IgD-negative memory B cell (primary cell): ENCODE measurements at regions not wholly inside any gene's neighbourhood (a gene's known extent, or its start where the extent isn't known, plus 50 kb on each side); places are given as distances from the start of the nearest gene placed in this dataset.
"Not testable (repeated sequence)": the region's sequence is repeated elsewhere in the genome, so short reads cannot be mapped to it uniquely, and the experiment has no call there.

Experiments used
- H3K27ac Mint-ChIP-seq, 3 donors: one replicate each; pipeline ENCODE4 v1.8.0; 2020 to 2022; ENCODE audit warnings: mild to moderate bottlenecking in 3 of 3, mixed read lengths in 3 of 3, moderate library complexity in 1 of 3
- H3K27me3 Mint-ChIP-seq: one replicate; pipeline ENCODE4 v1.8.0; 2021; ENCODE audit warnings: mixed read lengths
- H3K36me3 Mint-ChIP-seq: one replicate; pipeline ENCODE4 v1.8.0; 2020; ENCODE audit warnings: mild to moderate bottlenecking, mixed read lengths
- H3K4me1 Mint-ChIP-seq, 3 donors: one replicate each; pipeline ENCODE4 v1.8.0; 2020 to 2022; ENCODE audit warnings: mixed read lengths in 3 of 3, mild to moderate bottlenecking in 1 of 3
- H3K4me3 Mint-ChIP-seq, 4 donors: one replicate each; pipeline ENCODE4 v1.8.0; 2020 to 2022; ENCODE audit warnings: mild to moderate bottlenecking in 4 of 4, mixed read lengths in 4 of 4, moderate library complexity in 3 of 4
- H3K9me3 Mint-ChIP-seq, 3 donors: one replicate each; pipeline ENCODE4 v1.8.0; 2020 to 2021; ENCODE audit warnings: mixed read lengths in 3 of 3, mild to moderate bottlenecking in 1 of 3

DNA sequence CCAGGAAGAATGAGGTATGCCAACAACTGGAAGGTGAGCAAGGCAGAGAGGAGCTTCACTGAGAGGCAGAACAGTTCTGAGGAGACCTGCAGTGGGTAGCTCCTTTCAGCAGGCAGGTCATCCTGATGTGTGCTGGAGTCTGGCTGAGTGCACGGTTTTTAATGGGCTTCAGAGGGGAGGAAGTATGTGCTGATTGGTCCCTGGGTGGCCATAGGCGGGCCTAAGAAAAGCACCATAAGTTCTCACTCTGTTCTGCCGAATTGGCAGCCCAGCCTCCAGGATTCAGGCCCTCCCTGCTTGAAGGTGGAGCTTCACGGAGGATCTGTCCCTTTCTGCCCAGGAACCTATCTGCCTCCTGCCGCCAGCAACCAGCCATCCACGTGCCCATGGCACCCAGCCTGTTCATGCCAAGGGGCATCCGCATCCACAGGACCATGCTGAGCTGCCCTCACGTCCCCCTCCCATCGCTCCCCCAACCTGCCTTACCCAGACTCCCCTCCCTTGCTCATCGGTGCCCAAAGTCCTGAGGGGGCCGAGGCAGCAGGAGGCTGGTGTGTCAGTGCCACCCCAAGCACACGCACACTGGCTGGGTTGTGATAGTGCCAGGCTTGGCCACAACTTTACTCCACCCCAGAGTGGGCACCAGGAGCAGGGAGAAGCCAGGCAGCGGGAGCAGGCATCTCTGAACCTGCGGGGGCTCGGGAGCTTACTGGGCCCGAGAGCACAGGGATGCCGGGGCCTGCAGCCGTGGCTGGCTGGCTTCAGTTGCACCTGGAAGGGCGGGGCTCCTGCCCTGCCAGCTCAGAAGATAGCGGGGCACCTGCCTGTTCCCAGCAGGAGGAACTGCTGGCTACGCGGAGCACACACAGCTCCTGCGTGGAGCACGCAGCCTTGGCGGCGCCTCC is 608.4 kb upstream of the FOXG1 start:
- Mint-ChIP-seq H3K27me3 (no peaks in the 10 kb centered on the region), H3K27ac (no peak overlapping the region), H3K4me3 (no peak overlapping the region), H3K36me3 (no peaks in the 10 kb centered on the region), H3K9me3 (peaks cover 0 to 11% (median 0%) of the 10 kb centered on the region in 3 donors), H3K4me1 (no peaks in the 10 kb centered on the region)

DNA sequence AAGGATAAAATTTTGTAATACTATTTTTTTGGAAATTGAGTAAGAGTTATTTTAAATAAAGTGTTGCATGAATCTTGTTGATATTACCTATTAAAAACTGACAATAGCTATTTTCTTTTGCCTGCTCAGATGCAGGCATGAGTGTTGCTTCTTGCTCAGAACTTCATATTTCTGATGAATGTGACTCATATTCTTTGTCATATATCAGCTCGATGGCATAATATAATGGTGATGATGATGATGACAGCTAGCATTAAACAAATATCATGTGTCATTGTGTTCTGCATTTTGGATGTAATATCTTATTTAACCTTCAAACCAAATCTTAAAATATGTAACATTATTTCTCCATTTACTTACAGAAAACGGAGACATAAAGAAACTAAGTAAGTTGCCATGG is 605.5 kb upstream of the FOXG1 start:
- peaks cover 0 to 11% (median 0%) of the 10 kb centered on the region in 3 donors for H3K9me3 Mint-ChIP-seq
- no peak overlapping the region for H3K4me3 Mint-ChIP-seq
- H3K36me3 Mint-ChIP-seq = no peaks in the 10 kb centered on the region
- no peaks in the 10 kb centered on the region for H3K4me1 Mint-ChIP-seq
- H3K27me3 Mint-ChIP-seq = no peaks in the 10 kb centered on the region
- H3K27ac Mint-ChIP-seq = no peak overlapping the region

DNA sequence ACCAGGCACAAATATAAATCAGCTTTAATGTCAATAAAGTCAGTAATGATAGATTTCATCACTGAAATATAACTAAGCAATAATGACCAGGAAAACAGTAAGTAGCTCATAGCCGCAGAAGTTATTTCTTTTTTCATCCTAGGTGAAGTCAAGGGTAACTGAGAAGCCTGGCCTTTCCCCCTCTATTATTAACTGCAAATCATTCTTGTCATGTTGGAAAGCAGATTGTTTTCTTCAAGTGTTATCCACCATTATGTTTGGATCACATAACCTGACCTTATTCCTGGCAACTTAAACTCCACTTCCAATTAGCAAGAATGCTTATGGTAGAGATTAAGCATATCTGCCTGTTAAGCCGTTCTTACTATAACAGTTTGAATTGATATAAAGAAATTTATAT is 603.4 kb upstream of the FOXG1 start:
- Mint-ChIP-seq H3K36me3 (no peaks in the 10 kb centered on the region), H3K4me1 (no peaks in the 10 kb centered on the region), H3K9me3 (peaks cover 0 to 11% (median 0%) of the 10 kb centered on the region in 3 donors), H3K27me3 (no peaks in the 10 kb centered on the region), H3K4me3 (no peak overlapping the region), H3K27ac (no peak overlapping the region)

- peaks cover 0 to 11% (median 0%) of the 10 kb centered on the region in 3 donors for H3K9me3 Mint-ChIP-seq
- H3K27ac Mint-ChIP-seq = no peak overlapping the region
- no peak overlapping the region for H3K4me3 Mint-ChIP-seq
- H3K4me1 Mint-ChIP-seq = no peaks in the 10 kb centered on the region
- H3K36me3 Mint-ChIP-seq = no peaks in the 10 kb centered on the region
- no peaks in the 10 kb centered on the region for H3K27me3 Mint-ChIP-seq
Observed at GRCh38 chr14:28163897-28164296, 602.7 kb upstream of the FOXG1 start.

DNA sequence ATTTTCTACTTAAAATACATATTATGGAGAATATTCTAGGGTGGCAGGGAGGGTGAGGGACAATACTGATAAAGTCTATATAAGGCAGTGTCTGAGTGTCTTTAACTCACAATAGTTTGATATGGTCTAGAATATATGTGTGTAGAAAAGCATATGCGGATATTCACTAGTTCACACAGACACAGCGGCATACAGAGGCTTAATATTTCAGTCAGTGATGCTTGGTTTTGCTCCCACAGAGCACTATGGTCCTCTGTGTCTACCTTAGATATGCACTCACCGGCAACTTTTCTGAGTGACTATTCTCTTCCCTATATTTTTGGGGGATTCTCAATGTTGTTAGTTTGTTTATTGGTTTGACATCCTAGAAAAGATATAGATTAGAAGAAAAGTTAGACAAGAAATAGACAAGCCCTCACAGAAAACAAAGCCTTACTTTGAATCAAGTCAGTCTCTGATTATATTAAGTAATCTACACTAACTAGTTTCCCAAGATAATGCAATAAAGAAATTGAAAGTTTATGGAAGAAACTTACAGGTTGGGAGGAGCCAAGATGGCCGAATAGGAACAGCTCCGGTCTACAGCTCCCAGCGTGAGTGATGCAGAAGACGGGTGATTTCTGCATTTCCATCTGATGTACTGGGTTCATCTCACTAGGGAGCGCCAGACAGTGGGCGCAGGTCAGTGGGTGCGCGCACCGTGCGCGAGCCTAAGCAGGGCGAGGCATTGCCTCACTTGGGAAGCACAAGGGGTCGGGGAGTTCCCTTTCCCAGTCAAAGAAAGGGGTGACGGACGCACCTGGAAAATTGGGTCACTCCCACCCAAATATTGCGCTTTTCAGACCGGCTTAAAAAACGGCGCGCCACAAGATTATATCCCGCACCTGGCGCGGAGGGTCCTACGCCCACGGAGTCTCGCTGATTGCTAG is 578.4 kb upstream of the FOXG1 start:
- not testable (repeated sequence) for H3K4me1 Mint-ChIP-seq, H3K4me3 Mint-ChIP-seq, H3K36me3 Mint-ChIP-seq, H3K27ac Mint-ChIP-seq, H3K27me3 Mint-ChIP-seq, H3K9me3 Mint-ChIP-seq

GRCh38 chr14:28196878-28197277 is 569.7 kb upstream of the FOXG1 start:
- no peak overlapping the region for H3K27ac Mint-ChIP-seq
- H3K27me3 Mint-ChIP-seq = no peaks in the 10 kb centered on the region
- peaks cover 0 to 9% (median 0%) of the 10 kb centered on the region in 3 donors for H3K9me3 Mint-ChIP-seq
- H3K4me3 Mint-ChIP-seq = no peak overlapping the region
- no peaks in the 10 kb centered on the region for H3K4me1 Mint-ChIP-seq
- H3K36me3 Mint-ChIP-seq = no peaks in the 10 kb centered on the region

GRCh38 chr14:28220391-28220790 is 546.2 kb upstream of the FOXG1 start:
- no peak overlapping the region for H3K4me3 Mint-ChIP-seq
- no peak overlapping the region for H3K27ac Mint-ChIP-seq
- H3K4me1 Mint-ChIP-seq = no peaks in the 10 kb centered on the region
- peaks cover 0 to 7% (median 7%) of the 10 kb centered on the region in 3 donors for H3K9me3 Mint-ChIP-seq
- H3K27me3 Mint-ChIP-seq = no peaks in the 10 kb centered on the region
- H3K36me3 Mint-ChIP-seq = no peaks in the 10 kb centered on the region

GRCh38 chr14:28240909-28241308 is 525.7 kb upstream of the FOXG1 start:
- Mint-ChIP-seq H3K27me3 (no peaks in the 10 kb centered on the region), H3K27ac (no peak overlapping the region), H3K4me3 (no peak overlapping the region), H3K4me1 (no peaks in the 10 kb centered on the region), H3K36me3 (no peaks in the 10 kb centered on the region), H3K9me3 (peaks cover 2 to 24% (median 11%) of the 10 kb centered on the region in 3 donors)

- H3K9me3 Mint-ChIP-seq = peaks cover 3 to 8% (median 8%) of the 10 kb centered on the region in 3 donors
- H3K27ac Mint-ChIP-seq = no peak overlapping the region
- no peak overlapping the region for H3K4me3 Mint-ChIP-seq
- no peaks in the 10 kb centered on the region for H3K27me3 Mint-ChIP-seq
- H3K36me3 Mint-ChIP-seq = no peaks in the 10 kb centered on the region
- H3K4me1 Mint-ChIP-seq = no peaks in the 10 kb centered on the region
Observed at GRCh38 chr14:28242895-28243294, 523.7 kb upstream of the FOXG1 start.

- H3K27me3 Mint-ChIP-seq = no peaks in the 10 kb centered on the region
- peaks cover 3 to 8% (median 5%) of the 10 kb centered on the region in 3 donors for H3K9me3 Mint-ChIP-seq
Observed at GRCh38 chr14:28243600-28243999, 523.0 kb upstream of the FOXG1 start.

GRCh38 chr14:28245216-28245615 is 521.4 kb upstream of the FOXG1 start:
- H3K4me3 Mint-ChIP-seq = no peak overlapping the region
- no peaks in the 10 kb centered on the region for H3K36me3 Mint-ChIP-seq
- H3K9me3 Mint-ChIP-seq = peaks cover 4 to 8% (median 5%) of the 10 kb centered on the region in 3 donors
- H3K27ac Mint-ChIP-seq = no peak overlapping the region
- H3K4me1 Mint-ChIP-seq = no peaks in the 10 kb centered on the region
- H3K27me3 Mint-ChIP-seq = no peaks in the 10 kb centered on the region

More at GRCh38 chr14:28243600-28243999, 523.0 kb upstream of the FOXG1 start:
- no peak overlapping the region for H3K4me3 Mint-ChIP-seq
- no peaks in the 10 kb centered on the region for H3K4me1 Mint-ChIP-seq
- no peak overlapping the region for H3K27ac Mint-ChIP-seq
- no peaks in the 10 kb centered on the region for H3K36me3 Mint-ChIP-seq

DNA sequence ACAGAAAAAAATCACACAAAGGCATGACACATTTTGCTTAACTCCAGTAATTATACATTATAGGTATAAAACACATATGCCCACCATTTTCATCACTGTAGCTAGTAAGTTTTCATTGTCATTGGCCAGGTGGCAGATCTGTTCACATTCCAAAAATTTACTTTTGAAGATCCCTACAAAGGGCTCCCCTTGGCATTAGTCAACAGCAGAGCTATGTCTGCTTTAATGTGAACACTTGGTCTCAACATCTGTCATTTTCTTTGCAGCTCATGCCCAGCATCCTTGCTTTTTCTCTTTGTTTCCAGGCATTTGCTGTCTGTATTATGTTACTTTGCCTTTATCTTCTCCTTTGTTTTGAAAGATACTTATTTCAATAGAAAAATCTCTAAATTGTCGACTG is 519.1 kb upstream of the FOXG1 start:
- Mint-ChIP-seq H3K4me3 (no peak overlapping the region), H3K36me3 (no peaks in the 10 kb centered on the region), H3K27me3 (no peaks in the 10 kb centered on the region), H3K4me1 (no peaks in the 10 kb centered on the region), H3K27ac (no peak overlapping the region), H3K9me3 (peaks cover 4 to 8% (median 6%) of the 10 kb centered on the region in 3 donors)

GRCh38 chr14:28252124-28252523 is 514.5 kb upstream of the FOXG1 start:
- not testable (repeated sequence) for H3K4me3 Mint-ChIP-seq, H3K36me3 Mint-ChIP-seq, H3K27me3 Mint-ChIP-seq, H3K4me1 Mint-ChIP-seq
- Mint-ChIP-seq H3K27ac (peak overlapping the region in 1 of 3 donors; percentile 74), H3K9me3 (peaks cover 0 to 15% (median 3%) of the 10 kb centered on the region in 3 donors)

GRCh38 chr14:28254768-28255167 is 511.8 kb upstream of the FOXG1 start:
- peaks cover 4% of the 10 kb centered on the region for H3K36me3 Mint-ChIP-seq

DNA sequence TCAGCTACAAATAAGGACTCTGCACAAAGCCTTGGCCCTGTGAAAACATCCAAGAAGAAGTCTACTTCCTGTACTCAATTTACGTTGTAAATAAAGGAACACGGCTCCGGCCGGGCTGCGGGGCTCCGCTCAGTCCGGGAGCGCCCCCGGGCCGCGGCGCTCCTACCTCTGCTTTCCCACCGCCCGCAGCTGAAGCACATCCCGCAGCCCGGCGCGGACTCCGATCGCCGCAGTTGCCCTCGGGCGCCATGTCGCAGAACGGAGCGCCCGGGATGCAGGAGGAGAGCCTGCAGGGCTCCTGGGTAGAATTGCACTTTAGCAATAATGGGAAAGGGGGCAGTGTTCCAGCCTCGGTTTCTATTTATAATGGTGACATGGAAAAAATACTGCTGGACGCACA is 502.3 kb upstream of the FOXG1 start:
- H3K9me3 Mint-ChIP-seq = peaks cover 2 to 10% (median 4%) of the 10 kb centered on the region in 3 donors
- H3K36me3 Mint-ChIP-seq = peaks cover 2% of the 10 kb centered on the region

More at GRCh38 chr14:28254768-28255167, 511.8 kb upstream of the FOXG1 start:
- Mint-ChIP-seq H3K4me3 (no peak overlapping the region), H3K4me1 (no peaks in the 10 kb centered on the region), H3K27ac (peak overlapping the region in 1 of 3 donors; percentile 17), H3K9me3 (peaks cover 0 to 10% (median 3%) of the 10 kb centered on the region in 3 donors), H3K27me3 (no peaks in the 10 kb centered on the region)

More for the DNA sequence above, 502.3 kb upstream of the FOXG1 start:
- Mint-ChIP-seq H3K27me3 (no peaks in the 10 kb centered on the region), H3K4me3 (no peak overlapping the region), H3K4me1 (no peaks in the 10 kb centered on the region), H3K27ac (no peak overlapping the region)
